ENCODE measurements at regions not wholly inside any gene's neighbourhood (a gene's known extent, or its start where the extent isn't known, plus 50 kb on each side); places are given as distances from the start of the nearest gene placed in this dataset.

- TF ChIP-seq CLOCK (CRISPR knock-in tag; IDR thresholded peaks at IDR 0.05; ENCODE audit: borderline replicate concordance) (no peak), CTCF (IDR thresholded peaks at IDR 0.05 in 2 of 3, conservative IDR thresholded peaks at IDR 0.05 in 1 of 3; ENCODE audit: insufficient read depth in 2 of 3, low read depth in 1 of 3, low read length in 3 of 3) (no peak), RAD21 (CRISPR knock-in tag; conservative IDR thresholded peaks at IDR 0.05 in 1 of 2, IDR thresholded peaks at IDR 0.05 in 1 of 2) (no peak), NR2C2 (CRISPR knock-in tag; IDR thresholded peaks at IDR 0.05) (no peak), NR2C2 (tag; IDR thresholded peaks at IDR 0.05) (no peak), BRF1 (IDR thresholded peaks at IDR 0.05; ENCODE audit: borderline replicate concordance, extremely low read depth, insufficient read length) (no peak), NCOR1 (IDR thresholded peaks at IDR 0.05) (no peak), EP300 (IDR thresholded peaks at IDR 0.05; ENCODE audit: low read length) (no peak)
These were observed 99.3 kb upstream of the PLD5 start for GRCh38 chr1:242623756-242624155.

All from K562 (cell line).